ENCODE measurements at regions not wholly inside any gene's neighbourhood (a gene's known extent, or its start where the extent isn't known, plus 50 kb on each side); places are given as distances from the start of the nearest gene placed in this dataset.

GRCh38 chr4:170145120-170145519, 55.4 kb upstream of the AADAT start:
- no peak for TF ChIP-seq POLR2A (IDR thresholded peaks at IDR 0.05)
- TF ChIP-seq CTCF (IDR thresholded peaks at IDR 0.05): no peak
- no peak for TF ChIP-seq POLR2AphosphoS5 (IDR thresholded peaks at IDR 0.05)

Measured in breast epithelium (tissue), 3 donors.